Osteoblast (primary cell): ENCODE measurements at regions not wholly inside any gene's neighbourhood (a gene's known extent, or its start where the extent isn't known, plus 50 kb on each side); places are given as distances from the start of the nearest gene placed in this dataset.

Experiments used
- DNase-seq: peaks from one replicate; pipeline ENCODE4 v3.0.0; 2011; ENCODE audit warnings: low spot score, mixed read lengths; ENCODE audit not compliant: insufficient read length; ENCODE audit errors: missing footprints
- H2AFZ ChIP-seq: 2 replicates; pipeline ENCODE4 v1.6.0; 2011; ENCODE audit warnings: mild to moderate bottlenecking, low read length
- H3K27ac ChIP-seq: 2 replicates; pipeline ENCODE4 v1.5.1; 2011; ENCODE audit warnings: mild to moderate bottlenecking, low read depth, low read length, moderate library complexity
- H3K27me3 ChIP-seq: 2 replicates; pipeline ENCODE4 v1.6.0; 2012; ENCODE audit warnings: mild to moderate bottlenecking, control low read depth, inconsistent platforms, low read length, moderate library complexity; ENCODE audit not compliant: insufficient read depth
- H3K36me3 ChIP-seq: 2 replicates; pipeline ENCODE4 v1.5.1; 2011; ENCODE audit warnings: mild to moderate bottlenecking, low read length, control low read depth, moderate library complexity; ENCODE audit not compliant: insufficient read depth
- H3K4me1 ChIP-seq: 2 replicates; pipeline ENCODE4 v1.5.1; 2011; ENCODE audit warnings: mild to moderate bottlenecking, low read length, control low read depth, moderate library complexity; ENCODE audit not compliant: insufficient read depth
- H3K4me2 ChIP-seq: 2 replicates; pipeline ENCODE4 v1.6.0; 2011; ENCODE audit warnings: mild to moderate bottlenecking, low read length; ENCODE audit not compliant: insufficient read depth
- H3K4me3 ChIP-seq: fragments of 200-600 bp; sonication (generic); 3 replicates; pipeline ENCODE4 v1.5.1; 2012; ENCODE audit warnings: mild to moderate bottlenecking, low read length, inconsistent platforms; ENCODE audit not compliant: insufficient read depth
- H3K79me2 ChIP-seq: 2 replicates; pipeline ENCODE4 v1.6.0; 2012; ENCODE audit warnings: mild to moderate bottlenecking, low read length, control low read depth, inconsistent platforms; ENCODE audit not compliant: insufficient read depth
- H3K9me3 ChIP-seq: 2 replicates; pipeline ENCODE4 v1.5.1; 2011; ENCODE audit warnings: low read depth, low read length, control low read depth
- H4K20me1 ChIP-seq: 2 replicates; pipeline ENCODE4 v1.6.0; 2012; ENCODE audit warnings: mild to moderate bottlenecking, low read length, control low read depth; ENCODE audit not compliant: insufficient read depth
- TF ChIP-seq, protein P1 (sequence below): IDR thresholded peaks from 2 replicates; pipeline ENCODE4 v1.5.1; 2011; ENCODE audit warnings: mild to moderate bottlenecking, low read depth, low read length, moderate library complexity; ENCODE audit errors: extremely low read depth

DNA sequence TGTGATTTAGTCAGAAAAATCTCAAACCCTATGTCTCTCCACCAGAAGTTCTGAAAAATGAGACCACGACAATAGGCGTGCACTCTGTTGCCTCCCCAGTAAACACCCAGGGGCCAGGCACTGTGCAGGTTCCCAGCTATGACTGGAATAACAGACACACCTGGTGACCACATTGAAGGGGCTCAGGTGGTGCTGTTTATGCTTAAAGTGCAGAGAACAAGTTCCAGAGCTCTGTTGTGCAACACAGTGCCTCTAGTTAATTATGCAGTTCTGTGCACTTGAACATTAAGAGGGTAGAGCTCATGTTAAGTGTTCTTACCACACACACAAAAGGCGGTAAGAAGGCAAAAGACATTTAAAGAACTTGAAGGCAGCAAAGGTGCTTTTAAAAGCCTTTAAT is 52.6 kb upstream of the AFF3 start:
- Histone ChIP-seq H3K27ac (no peak overlapping the region), H3K4me3 (no peak overlapping the region), H2AFZ (no peak overlapping the region)

DNA sequence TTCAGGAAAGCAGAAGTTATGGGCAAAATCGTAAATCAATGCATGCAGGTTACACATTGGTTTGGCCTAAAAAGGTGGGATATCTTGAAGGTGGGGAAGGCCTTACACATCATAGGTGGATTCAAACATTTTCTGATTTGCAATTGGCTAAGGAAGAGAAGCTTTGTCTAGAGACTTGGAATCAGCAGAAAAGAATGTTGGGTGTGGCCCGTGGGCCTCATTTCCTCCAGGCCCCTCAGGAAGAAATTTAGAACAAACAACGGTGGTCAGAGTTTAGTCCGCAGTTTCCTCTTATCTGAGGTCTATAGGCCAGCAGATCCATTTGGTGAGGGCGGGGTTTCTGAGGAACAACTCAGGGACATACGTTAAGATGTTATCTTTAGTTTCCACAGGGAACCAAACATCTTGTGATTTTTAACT is 50.9 kb upstream of the AFF3 start:
- no peak overlapping the region for H3K27ac ChIP-seq
- no peaks in the 10 kb centered on the region for H3K36me3 ChIP-seq
- no peaks in the 10 kb centered on the region for H3K9me3 ChIP-seq
- no peaks in the 10 kb centered on the region for H3K79me2 ChIP-seq
- TF ChIP-seq, protein P1, sequence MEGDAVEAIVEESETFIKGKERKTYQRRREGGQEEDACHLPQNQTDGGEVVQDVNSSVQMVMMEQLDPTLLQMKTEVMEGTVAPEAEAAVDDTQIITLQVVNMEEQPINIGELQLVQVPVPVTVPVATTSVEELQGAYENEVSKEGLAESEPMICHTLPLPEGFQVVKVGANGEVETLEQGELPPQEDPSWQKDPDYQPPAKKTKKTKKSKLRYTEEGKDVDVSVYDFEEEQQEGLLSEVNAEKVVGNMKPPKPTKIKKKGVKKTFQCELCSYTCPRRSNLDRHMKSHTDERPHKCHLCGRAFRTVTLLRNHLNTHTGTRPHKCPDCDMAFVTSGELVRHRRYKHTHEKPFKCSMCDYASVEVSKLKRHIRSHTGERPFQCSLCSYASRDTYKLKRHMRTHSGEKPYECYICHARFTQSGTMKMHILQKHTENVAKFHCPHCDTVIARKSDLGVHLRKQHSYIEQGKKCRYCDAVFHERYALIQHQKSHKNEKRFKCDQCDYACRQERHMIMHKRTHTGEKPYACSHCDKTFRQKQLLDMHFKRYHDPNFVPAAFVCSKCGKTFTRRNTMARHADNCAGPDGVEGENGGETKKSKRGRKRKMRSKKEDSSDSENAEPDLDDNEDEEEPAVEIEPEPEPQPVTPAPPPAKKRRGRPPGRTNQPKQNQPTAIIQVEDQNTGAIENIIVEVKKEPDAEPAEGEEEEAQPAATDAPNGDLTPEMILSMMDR: no peak
- H3K4me1 ChIP-seq: peaks cover 15% of the 10 kb centered on the region
- H3K4me2 ChIP-seq: no peak overlapping the region
- H3K4me3 ChIP-seq: no peak overlapping the region
- DNase-seq: no peak
- H4K20me1 ChIP-seq: no peaks in the 10 kb centered on the region
- no peak overlapping the region for H2AFZ ChIP-seq
- peaks cover 6% of the 10 kb centered on the region for H3K27me3 ChIP-seq

More for the DNA sequence above, 52.6 kb upstream of the AFF3 start:
- Histone ChIP-seq H4K20me1 (no peaks in the 10 kb centered on the region), H3K27me3 (peaks cover 4% of the 10 kb centered on the region), H3K4me1 (peaks cover 20% of the 10 kb centered on the region), H3K9me3 (no peaks in the 10 kb centered on the region), H3K4me2 (no peak overlapping the region), H3K79me2 (no peaks in the 10 kb centered on the region), H3K36me3 (no peaks in the 10 kb centered on the region)
- no peak for DNase-seq
- TF ChIP-seq, protein P1: no peak

DNA sequence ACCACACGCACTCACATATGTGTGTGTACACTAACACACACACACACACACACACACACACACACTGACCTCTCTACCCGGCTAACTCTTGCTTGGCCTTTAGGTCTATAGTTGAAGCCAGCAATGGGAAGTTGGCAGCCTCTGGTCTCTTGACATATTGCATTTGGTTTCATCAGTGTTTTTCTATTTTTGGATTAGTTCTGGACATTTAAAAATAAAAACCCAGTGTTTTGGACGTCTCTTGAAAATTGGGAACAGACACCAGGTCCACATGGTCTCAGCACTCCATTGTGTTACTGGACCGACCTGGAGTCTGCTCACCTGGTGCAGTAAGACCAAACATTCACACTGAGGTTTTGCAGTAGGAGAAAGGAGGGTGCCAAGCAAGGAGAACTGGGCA is 50.4 kb upstream of the AFF3 start:
- TF ChIP-seq, protein P1: no peak
- Histone ChIP-seq H2AFZ (no peak overlapping the region), H3K4me2 (no peak overlapping the region), H3K9me3 (no peaks in the 10 kb centered on the region), H3K36me3 (no peaks in the 10 kb centered on the region), H3K27me3 (peaks cover 6% of the 10 kb centered on the region), H3K79me2 (no peaks in the 10 kb centered on the region), H3K4me3 (no peak overlapping the region), H3K4me1 (peaks cover 10% of the 10 kb centered on the region), H4K20me1 (no peaks in the 10 kb centered on the region), H3K27ac (no peak overlapping the region)
- no peak for DNase-seq

DNA sequence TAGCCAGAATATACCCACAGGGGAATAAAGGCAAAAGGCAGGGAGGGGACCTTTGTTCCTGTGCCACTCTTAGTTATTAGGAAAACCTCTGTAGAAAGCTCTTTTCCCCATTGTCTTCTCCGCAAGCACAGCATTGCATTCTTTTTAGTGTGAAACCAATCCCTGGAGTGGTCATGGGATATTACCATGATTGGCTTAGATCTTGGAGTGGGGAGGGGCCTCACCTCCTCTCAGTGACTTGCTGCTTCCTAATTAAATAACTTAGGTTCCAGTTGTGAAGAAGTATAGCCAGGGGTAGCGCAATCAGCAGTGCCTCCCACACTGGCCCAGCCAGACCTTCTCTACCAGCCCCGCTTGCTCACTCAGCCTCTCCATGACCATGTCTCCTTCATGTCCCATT is 49.9 kb upstream of the AFF3 start:
- Histone ChIP-seq H4K20me1 (no peaks in the 10 kb centered on the region), H3K79me2 (no peaks in the 10 kb centered on the region), H3K27me3 (peaks cover 6% of the 10 kb centered on the region), H3K36me3 (no peaks in the 10 kb centered on the region), H3K4me2 (no peak overlapping the region), H3K9me3 (no peaks in the 10 kb centered on the region), H2AFZ (no peak overlapping the region), H3K27ac (no peak overlapping the region), H3K4me3 (no peak overlapping the region), H3K4me1 (peaks cover 6% of the 10 kb centered on the region)
- TF ChIP-seq, protein P1: no peak
- DNase-seq: no peak
